HCT116 (cell line): ENCODE measurements at regions not wholly inside any gene's neighbourhood (a gene's known extent, or its start where the extent isn't known, plus 50 kb on each side); places are given as distances from the start of the nearest gene placed in this dataset.

Source experiments
- ATAC-seq: fragments of 200-7000 bp; cut with Tn5 transposase; 2 replicates; pipeline ENCODE4 v1.9.1; 2020; ENCODE audit warnings: mild to moderate bottlenecking, moderate library complexity
- BruUV-seq: library from RNA; stranded (reverse); fragments of 400-500 nt; replicated peaks from 2 replicates; lab custom pipeline; 2021; lab: Mats Ljungman, UMichigan
- CTCF ChIA-PET: fragments of 300-600 bp; sonication (Branson Sonifier 250); formaldehyde crosslinking; loops from one replicate; lab custom pipeline; 2021; ENCODE audit warnings: antibody characterized with exemption; lab: Charles Lee
- POLR2A ChIA-PET: fragments of 300-600, 350-600 bp; sonication (Branson Sonifier 250); formaldehyde crosslinking; loops from one replicate; lab custom pipeline; 2021; ENCODE audit warnings: antibody characterized with exemption; lab: Charles Lee
- RAD21 ChIA-PET, 2 experiments: fragments of 300-600 bp; sonication (Branson Sonifier 250); formaldehyde crosslinking; loops; one replicate each; lab custom pipeline; 2023; ENCODE audit warnings: low total read pairs in 2 of 2; ENCODE audit not compliant: uncharacterized antibody in 2 of 2, unreplicated experiment in 2 of 2, low non-redundant PET in 1 of 2; lab: Charles Lee
- DNase-seq: peaks from one replicate; pipeline ENCODE4 v3.0.0-alpha.2; 2010; ENCODE audit warnings: low read depth, low spot score
- H2AFZ ChIP-seq: fragments of 200-600 bp; shearing (Covaris generic), sonication (generic); 2 replicates; pipeline ENCODE4 v1.6.1; 2017; ENCODE audit warnings: low read depth, mixed run types, mixed read lengths, antibody characterized with exemption, low read length; ENCODE audit not compliant: poor library complexity, severe bottlenecking
- H3K27ac ChIP-seq: 2 replicates; pipeline ENCODE4 v1.5.1; 2012; ENCODE audit warnings: low read depth, low read length
- H3K27me3 ChIP-seq: fragments of 200-600 bp; sonication (generic); 2 replicates; pipeline ENCODE4 v1.6.1; 2016; ENCODE audit warnings: mixed run types, low read length, mixed read lengths; ENCODE audit not compliant: insufficient read depth
- H3K36me3 ChIP-seq, 2 experiments: fragments of 200-500 bp in 1 of 2; fragments of 200-600 bp in 1 of 2; sonication (Bioruptor generic) in 1 of 2; sonication (generic) in 1 of 2; 2 replicates each; pipeline versions ENCODE4 v1.5.1 to v1.6.1; 2014 to 2016; ENCODE audit warnings: low read length in 2 of 2, inconsistent platforms in 1 of 2, mixed read lengths in 1 of 2, mixed run types in 1 of 2; ENCODE audit not compliant: insufficient read depth in 2 of 2, control insufficient read depth in 1 of 2
- H3K4me1 ChIP-seq, 2 experiments: fragments of 200-600 bp in 1 of 2; sonication (generic) in 1 of 2; 2 replicates each; pipeline versions ENCODE4 v1.5.1 to v1.6.1; 2012 to 2017; ENCODE audit warnings: low read length in 2 of 2, inconsistent platforms in 1 of 2, mild to moderate bottlenecking in 1 of 2, mixed read lengths in 1 of 2, mixed run types in 1 of 2, moderate library complexity in 1 of 2; ENCODE audit not compliant: insufficient read depth in 2 of 2, control insufficient read depth in 1 of 2
- H3K4me2 ChIP-seq: fragments of 200-600 bp; sonication (generic); 2 replicates; pipeline ENCODE4 v1.6.1; 2017; ENCODE audit warnings: mixed run types, low read length, mixed read lengths
- H3K4me3 ChIP-seq, 2 experiments: fragments of 200-600 bp in 1 of 2; sonication (generic) in 1 of 2; replicated peaks in 1 of 2; 2 replicates each; pipeline ENCODE4 v1.5.1; 2011 to 2016; ENCODE audit warnings: low read length in 2 of 2, control low read depth in 1 of 2, low read depth in 1 of 2, mild to moderate bottlenecking in 1 of 2, mixed read lengths in 1 of 2, mixed run types in 1 of 2
- H3K79me2 ChIP-seq: fragments of 200-600 bp; sonication (generic); 2 replicates; pipeline ENCODE4 v1.6.1; 2017; ENCODE audit warnings: mild to moderate bottlenecking, mixed run types, low read length, moderate library complexity, mixed read lengths; ENCODE audit not compliant: insufficient read depth
- H3K9ac ChIP-seq: fragments of 200-600 bp; sonication (generic); 2 replicates; pipeline ENCODE4 v1.6.1; 2016; ENCODE audit warnings: low read length, mixed read lengths
- H3K9me2 ChIP-seq: fragments of 200-600 bp; sonication (generic), shearing (Covaris generic); 2 replicates; pipeline ENCODE4 v1.6.1; 2017; ENCODE audit warnings: mixed run types, mild to moderate bottlenecking, moderate library complexity; ENCODE audit not compliant: insufficient read depth
- H3K9me3 ChIP-seq, 2 experiments: fragments of 200-500 bp in 1 of 2; fragments of 200-600 bp in 1 of 2; sonication (Bioruptor generic) in 1 of 2; sonication (generic) in 1 of 2; 2 replicates each; pipeline ENCODE4 v1.6.1; 2014 to 2017; ENCODE audit warnings: low read length in 2 of 2, mixed read lengths in 2 of 2, inconsistent platforms in 1 of 2, low read depth in 1 of 2, mild to moderate bottlenecking in 1 of 2, mixed run types in 1 of 2, moderate library complexity in 1 of 2; ENCODE audit not compliant: control insufficient read depth in 1 of 2, insufficient read depth in 1 of 2
- H4K20me1 ChIP-seq: fragments of 200-600 bp; sonication (generic), shearing (Covaris generic); 2 replicates; pipeline ENCODE4 v1.6.1; 2017; ENCODE audit warnings: mixed run types, mild to moderate bottlenecking, moderate library complexity; ENCODE audit not compliant: insufficient read depth
- ATF3 ChIP-seq: IDR thresholded peaks from 2 replicates; pipeline ENCODE4 v1.6.1; 2012
- CBX3 ChIP-seq: IDR thresholded peaks from 2 replicates; pipeline ENCODE4 v1.6.1; 2012; ENCODE audit warnings: low read depth
- CTCF ChIP-seq, 3 experiments: fragments of 200-600 bp in 1 of 3; sonication (generic) in 1 of 3; IDR thresholded peaks in 2 of 3; conservative IDR thresholded peaks in 1 of 3; 2 replicates each; pipeline ENCODE4 v1.5.1; 2012 to 2017; ENCODE audit warnings: low read depth in 2 of 3, low read length in 2 of 3, antibody characterized with exemption in 1 of 3, borderline replicate concordance in 1 of 3, control low read depth in 1 of 3, mild to moderate bottlenecking in 1 of 3, mixed read lengths in 1 of 3, mixed run types in 1 of 3, moderate library complexity in 1 of 3; ENCODE audit not compliant: insufficient read depth in 1 of 3
- EGR1 ChIP-seq: IDR thresholded peaks from 2 replicates; pipeline ENCODE4 v1.6.1; 2012; ENCODE audit warnings: low read depth
- ELF1 ChIP-seq: IDR thresholded peaks from 2 replicates; pipeline ENCODE4 v1.6.1; 2012; ENCODE audit warnings: low read depth, borderline replicate concordance
- FOSL1 ChIP-seq: IDR thresholded peaks from 2 replicates; pipeline ENCODE4 v1.6.1; 2012; ENCODE audit warnings: low read depth
- JUND ChIP-seq: IDR thresholded peaks from 2 replicates; pipeline ENCODE4 v1.6.1; 2012
- POLR2A ChIP-seq: IDR thresholded peaks from 2 replicates; pipeline ENCODE4 v1.7.0; 2011; ENCODE audit warnings: borderline replicate concordance; ENCODE audit not compliant: insufficient read depth, insufficient read length; ENCODE audit errors: extremely low read depth
- POLR2AphosphoS5 ChIP-seq: IDR thresholded peaks from 2 replicates; pipeline ENCODE4 v1.6.1; 2011; ENCODE audit warnings: mild to moderate bottlenecking, low read depth, low read length, moderate library complexity
- SIN3A ChIP-seq: IDR thresholded peaks from 2 replicates; pipeline ENCODE4 v1.6.1; 2012; ENCODE audit warnings: low read depth
- SP1 ChIP-seq: IDR thresholded peaks from 2 replicates; pipeline ENCODE4 v1.6.1; 2012; ENCODE audit warnings: low read depth
- TCF7L2 ChIP-seq: IDR thresholded peaks from 2 replicates; pipeline ENCODE4 v1.7.0; 2011; ENCODE audit warnings: borderline replicate concordance, inconsistent platforms; ENCODE audit not compliant: insufficient read depth, insufficient read length; ENCODE audit errors: extremely low read depth
- YY1 ChIP-seq: IDR thresholded peaks from 2 replicates; pipeline ENCODE4 v1.6.1; 2011; ENCODE audit warnings: low read length, low read depth, moderate library complexity, mild to moderate bottlenecking; ENCODE audit not compliant: insufficient replicate concordance; ENCODE audit errors: extremely low read depth
- intact Hi-C: fragments of 100-400 bp; cut with micrococcal nuclease; formaldehyde crosslinking; loops from 2 replicates; pipeline ENCODE4 v1.10.0; 2022

GRCh38 chr5:166428264-166428803 lies 1863.1 kb upstream of the WWC1 start (continued):
- TF ChIP-seq ATF3 (no peak), YY1 (no peak), FOSL1 (no peak), SIN3A (no peak), POLR2A (no peak)

DNA sequence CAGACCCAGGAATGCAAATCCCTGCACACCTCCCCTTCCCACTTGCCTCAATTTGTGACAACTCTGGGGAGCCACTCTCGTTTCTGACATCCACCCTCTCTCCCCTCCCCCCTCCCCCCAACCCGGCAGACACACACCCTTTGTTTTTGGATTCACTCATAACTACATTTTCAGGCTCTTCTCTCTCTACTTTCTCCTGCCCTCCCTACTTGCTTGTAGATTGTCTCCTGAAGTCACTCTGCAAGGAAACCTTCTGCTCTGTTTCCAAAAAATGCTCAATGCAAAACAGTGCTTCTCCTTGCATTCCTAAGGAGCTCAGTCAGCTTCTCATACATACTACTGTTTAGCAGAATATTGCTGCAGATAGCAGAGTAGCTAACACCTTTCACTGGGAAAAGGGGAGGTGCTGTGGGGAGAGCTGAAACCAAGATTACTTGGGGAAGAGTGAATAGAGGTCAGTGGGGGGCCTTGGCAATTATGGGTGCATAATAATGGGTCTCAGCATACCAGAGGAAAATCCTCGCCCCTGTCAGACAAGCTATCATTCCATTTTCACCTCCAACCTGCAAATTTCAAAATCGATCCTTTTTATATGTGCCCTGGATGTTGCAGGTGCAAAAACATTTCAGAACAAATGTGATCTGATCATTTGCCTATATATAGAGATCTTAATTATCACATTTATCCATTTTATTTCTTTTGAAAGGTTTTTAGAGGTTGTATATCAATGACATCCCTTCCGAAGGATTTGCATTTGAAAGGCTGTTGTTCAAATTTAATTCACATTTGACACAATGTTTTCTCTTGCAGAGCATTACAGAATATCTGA lies 1860.7 kb upstream of the WWC1 start:
- no peak overlapping the region for H3K9ac ChIP-seq
- POLR2A ChIA-PET, result no interaction called here
- H3K9me3 ChIP-seq, result peaks cover 4 to 13% of the 10 kb centered on the region in 2 experiments; a peak in 2 of 4 replicates
- H2AFZ ChIP-seq, result no peak overlapping the region
- H3K36me3 ChIP-seq, result no peaks in the 10 kb centered on the region
- intact Hi-C loops, result no loop called here
- TF ChIP-seq POLR2A, result no peak
- no peak for TF ChIP-seq CBX3
- no peak for TF ChIP-seq POLR2AphosphoS5
- no peak for TF ChIP-seq ELF1
- no peak for TF ChIP-seq SIN3A
- no peak for TF ChIP-seq EGR1
- no peak for TF ChIP-seq CTCF (IDR thresholded peaks at IDR 0.05 in 2 of 3, conservative IDR thresholded peaks at IDR 0.05 in 1 of 3; ENCODE audit: borderline replicate concordance in 1 of 3, insufficient read depth in 1 of 3, low read depth in 2 of 3, low read length in 2 of 3)
- no peak for TF ChIP-seq SP1
- TF ChIP-seq TCF7L2, result no peak
- no peak for TF ChIP-seq JUND
- no peaks in the 10 kb centered on the region for H3K9me2 ChIP-seq
- H3K4me2 ChIP-seq, result no peak overlapping the region
- ATAC-seq (no peak), DNase-seq (no peak)
- no TSS peak for BruUV-seq
- H3K4me1 ChIP-seq, result no peaks in the 10 kb centered on the region
- RAD21 ChIA-PET, result no interaction called here
- H3K27me3 ChIP-seq, result no peaks in the 10 kb centered on the region
- H3K79me2 ChIP-seq, result no peaks in the 10 kb centered on the region
- H4K20me1 ChIP-seq, result no peaks in the 10 kb centered on the region
- H3K27ac ChIP-seq, result no peak overlapping the region
- H3K4me3 ChIP-seq, result no peak overlapping the region
- CTCF ChIA-PET, result no interaction called here
